ENCODE measurements at regions not wholly inside any gene's neighbourhood (a gene's known extent, or its start where the extent isn't known, plus 50 kb on each side); places are given as distances from the start of the nearest gene placed in this dataset.
"Not testable (repeated sequence)": the region's sequence is repeated elsewhere in the genome, so short reads cannot be mapped to it uniquely, and the experiment has no call there.

- DNase-seq (ENCODE audit: low read depth in 1 of 2, low spot score in 1 of 2), result no peak
- in situ Hi-C loops (cut with HindIII; ENCODE audit: low pct_unique_long_range_greater_than_20kb, low sequenced_read_pairs), result no loop called here
- no peak for TF ChIP-seq JUND (IDR thresholded peaks at IDR 0.05; ENCODE audit: low read depth)
Measured at GRCh38 chr6:84599991-84600390, 164.4 kb downstream of the TBX18 start.

- no peak for DNase-seq (ENCODE audit: low read depth in 1 of 2, low spot score in 1 of 2)
- in situ Hi-C loops (cut with HindIII; ENCODE audit: low pct_unique_long_range_greater_than_20kb, low sequenced_read_pairs), result no loop called here
- TF ChIP-seq JUND (IDR thresholded peaks at IDR 0.05; ENCODE audit: low read depth), result no peak
Measured at GRCh38 chr6:84597238-84597875, 167.0 kb downstream of the TBX18 start.

GRCh38 chr6:84596488-84596887 is 167.9 kb downstream of the TBX18 start:
- in situ Hi-C loops (cut with HindIII; ENCODE audit: low pct_unique_long_range_greater_than_20kb, low sequenced_read_pairs), result no loop called here
- no peak for TF ChIP-seq JUND (IDR thresholded peaks at IDR 0.05; ENCODE audit: low read depth)
- DNase-seq (ENCODE audit: low read depth in 1 of 2, low spot score in 1 of 2), result no peak

- in situ Hi-C loops (cut with HindIII; ENCODE audit: low pct_unique_long_range_greater_than_20kb, low sequenced_read_pairs), result no loop called here
- no peak for TF ChIP-seq JUND (IDR thresholded peaks at IDR 0.05; ENCODE audit: low read depth)
- no peak for DNase-seq (ENCODE audit: low read depth in 1 of 2, low spot score in 1 of 2)
Measured at GRCh38 chr6:84588697-84589080, 175.7 kb downstream of the TBX18 start.

GRCh38 chr6:84587994-84588696 is 176.3 kb downstream of the TBX18 start:
- DNase-seq (ENCODE audit: low read depth in 1 of 2, low spot score in 1 of 2); in situ Hi-C loops (cut with HindIII; ENCODE audit: low pct_unique_long_range_greater_than_20kb, low sequenced_read_pairs): not testable (repeated sequence)

- DNase-seq (ENCODE audit: low read depth in 1 of 2, low spot score in 1 of 2); in situ Hi-C loops (cut with HindIII; ENCODE audit: low pct_unique_long_range_greater_than_20kb, low sequenced_read_pairs): not testable (repeated sequence)
Measured at GRCh38 chr6:84587202-84587940, 177.0 kb downstream of the TBX18 start.

- in situ Hi-C loops (cut with HindIII; ENCODE audit: low pct_unique_long_range_greater_than_20kb, low sequenced_read_pairs), result no loop called here
- DNase-seq (ENCODE audit: low read depth in 1 of 2, low spot score in 1 of 2), result no peak
- no peak for TF ChIP-seq JUND (IDR thresholded peaks at IDR 0.05; ENCODE audit: low read depth)
Measured at GRCh38 chr6:84583784-84584183, 180.6 kb downstream of the TBX18 start.

GRCh38 chr6:84582997-84583396 is 181.4 kb downstream of the TBX18 start:
- DNase-seq (ENCODE audit: low read depth in 1 of 2, low spot score in 1 of 2), result no peak
- in situ Hi-C loops (cut with HindIII; ENCODE audit: low pct_unique_long_range_greater_than_20kb, low sequenced_read_pairs), result no loop called here

GRCh38 chr6:84581494-84582259 is 182.7 kb downstream of the TBX18 start:
- DNase-seq (ENCODE audit: low read depth in 1 of 2, low spot score in 1 of 2), result no peak
- in situ Hi-C loops (cut with HindIII; ENCODE audit: low pct_unique_long_range_greater_than_20kb, low sequenced_read_pairs), result no loop called here
- TF ChIP-seq JUND (IDR thresholded peaks at IDR 0.05; ENCODE audit: low read depth), result no peak

More at GRCh38 chr6:84582997-84583396, 181.4 kb downstream of the TBX18 start:
- TF ChIP-seq JUND (IDR thresholded peaks at IDR 0.05; ENCODE audit: low read depth), result no peak

GRCh38 chr6:84579404-84579803 is 185.0 kb downstream of the TBX18 start:
- TF ChIP-seq JUND (IDR thresholded peaks at IDR 0.05; ENCODE audit: low read depth), result no peak
- in situ Hi-C loops (cut with HindIII; ENCODE audit: low pct_unique_long_range_greater_than_20kb, low sequenced_read_pairs), result no loop called here
- no peak for DNase-seq (ENCODE audit: low read depth in 1 of 2, low spot score in 1 of 2)

- in situ Hi-C loops (cut with HindIII; ENCODE audit: low pct_unique_long_range_greater_than_20kb, low sequenced_read_pairs), result no loop called here
- no peak for DNase-seq (ENCODE audit: low read depth in 1 of 2, low spot score in 1 of 2)
- no peak for TF ChIP-seq JUND (IDR thresholded peaks at IDR 0.05; ENCODE audit: low read depth)
Measured at GRCh38 chr6:84576029-84576428, 188.4 kb downstream of the TBX18 start.

GRCh38 chr6:84575264-84575663 is 189.1 kb downstream of the TBX18 start:
- DNase-seq (ENCODE audit: low read depth in 1 of 2, low spot score in 1 of 2), result no peak
- no peak for TF ChIP-seq JUND (IDR thresholded peaks at IDR 0.05; ENCODE audit: low read depth)
- in situ Hi-C loops (cut with HindIII; ENCODE audit: low pct_unique_long_range_greater_than_20kb, low sequenced_read_pairs), result no loop called here

Data from T47D (cell line).